K562 (cell line): ENCODE measurements at regions not wholly inside any gene's neighbourhood (a gene's known extent, or its start where the extent isn't known, plus 50 kb on each side); places are given as distances from the start of the nearest gene placed in this dataset.

Source experiments
- BCL6 ChIP-seq: fragments of 250-450 bp; sonication (Bioruptor Pico); IDR thresholded peaks from 2 replicates; pipeline ENCODE4 v1.4.0; 2020
- EP400 ChIP-seq: fragments of 450-650 bp; IDR thresholded peaks from 2 replicates; pipeline ENCODE4 v1.6.1; 2017; ENCODE audit warnings: antibody characterized with exemption, mild to moderate bottlenecking, moderate library complexity
- ETV1 ChIP-seq: fragments of 450-650 bp; conservative IDR thresholded peaks from 2 replicates; pipeline ENCODE4 v1.6.1; 2016; ENCODE audit warnings: missing genetic modification characterization, control low read depth, low read depth, missing compliant biosample characterization
- HLTF ChIP-seq: fragments of 450-650 bp; IDR thresholded peaks from 2 replicates; pipeline ENCODE4 v1.6.1; 2016
- RBM34 ChIP-seq: fragments of 200-400 bp; formaldehyde crosslinking; IDR thresholded peaks from 2 replicates; pipeline ENCODE4 v1.6.1; 2018; ENCODE audit warnings: low read length, borderline replicate concordance; ENCODE audit not compliant: insufficient read depth
- SMAD4 ChIP-seq: fragments of 250-450 bp; sonication (Bioruptor Pico); conservative IDR thresholded peaks from 2 replicates; pipeline ENCODE4 v1.8.0; 2021; ENCODE audit warnings: inconsistent platforms, mild to moderate bottlenecking, moderate library complexity
- ZNF134 ChIP-seq: fragments of 250-450 bp; sonication (Bioruptor Pico); conservative IDR thresholded peaks from 2 replicates; pipeline ENCODE4 v1.4.0; 2020
- TF ChIP-seq, protein P1 (sequence below): fragments of 250-450 bp; sonication (Bioruptor Pico); IDR thresholded peaks from 2 replicates; pipeline ENCODE4 v1.8.0; 2022; ENCODE audit warnings: inconsistent platforms, mild to moderate bottlenecking, moderate library complexity, borderline replicate concordance
- TF ChIP-seq, protein P2 (sequence below): fragments of 450-650 bp; formaldehyde crosslinking; IDR thresholded peaks from 2 replicates; pipeline ENCODE4 v1.4.0; 2020; ENCODE audit warnings: mild to moderate bottlenecking
- TF ChIP-seq, protein P3 (sequence below): fragments of 250-450 bp; sonication (Bioruptor Pico); IDR thresholded peaks from 2 replicates; pipeline ENCODE4 v1.8.0; 2021; ENCODE audit warnings: moderate library complexity, mild to moderate bottlenecking, inconsistent platforms

DNA sequence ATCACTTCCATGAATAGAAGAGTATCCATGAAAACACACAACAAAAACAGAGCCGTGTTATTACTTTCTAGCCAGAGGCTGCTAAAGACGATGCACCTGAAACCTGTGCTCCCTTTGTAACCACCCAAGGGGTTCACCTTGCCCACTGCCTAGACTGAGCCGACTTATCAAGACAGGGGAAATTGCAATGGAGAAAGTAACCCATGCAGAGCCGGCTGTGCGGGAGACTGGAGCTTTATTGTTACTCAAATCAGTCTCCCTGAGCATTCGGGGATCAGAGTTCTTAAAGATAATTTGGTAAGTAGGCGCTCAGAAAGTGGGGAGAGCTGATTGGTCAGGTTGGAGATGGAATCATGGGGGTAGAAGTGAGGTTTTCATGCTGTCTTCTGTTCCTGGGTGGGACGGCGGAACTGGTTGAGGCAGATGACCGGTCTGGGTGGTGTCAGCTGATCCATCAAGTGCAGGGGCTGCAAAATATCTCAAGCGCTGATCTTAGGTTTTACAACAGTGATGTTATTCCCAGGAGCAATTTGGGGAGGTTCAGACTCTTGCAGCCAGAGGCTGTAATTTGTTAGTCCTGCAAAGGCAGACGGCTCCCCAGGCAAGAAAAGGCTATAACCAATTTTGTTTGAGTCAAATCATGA is 366.6 kb downstream of the PREX1 start (continued):
- TF ChIP-seq, protein P1, sequence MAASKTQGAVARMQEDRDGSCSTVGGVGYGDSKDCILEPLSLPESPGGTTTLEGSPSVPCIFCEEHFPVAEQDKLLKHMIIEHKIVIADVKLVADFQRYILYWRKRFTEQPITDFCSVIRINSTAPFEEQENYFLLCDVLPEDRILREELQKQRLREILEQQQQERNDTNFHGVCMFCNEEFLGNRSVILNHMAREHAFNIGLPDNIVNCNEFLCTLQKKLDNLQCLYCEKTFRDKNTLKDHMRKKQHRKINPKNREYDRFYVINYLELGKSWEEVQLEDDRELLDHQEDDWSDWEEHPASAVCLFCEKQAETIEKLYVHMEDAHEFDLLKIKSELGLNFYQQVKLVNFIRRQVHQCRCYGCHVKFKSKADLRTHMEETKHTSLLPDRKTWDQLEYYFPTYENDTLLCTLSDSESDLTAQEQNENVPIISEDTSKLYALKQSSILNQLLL = no peak
- TF ChIP-seq EP400 = no peak
- no peak for TF ChIP-seq HLTF
- TF ChIP-seq ZNF134 = no peak
- no peak for TF ChIP-seq SMAD4 (CRISPR knock-in tag)
- TF ChIP-seq, protein P2, sequence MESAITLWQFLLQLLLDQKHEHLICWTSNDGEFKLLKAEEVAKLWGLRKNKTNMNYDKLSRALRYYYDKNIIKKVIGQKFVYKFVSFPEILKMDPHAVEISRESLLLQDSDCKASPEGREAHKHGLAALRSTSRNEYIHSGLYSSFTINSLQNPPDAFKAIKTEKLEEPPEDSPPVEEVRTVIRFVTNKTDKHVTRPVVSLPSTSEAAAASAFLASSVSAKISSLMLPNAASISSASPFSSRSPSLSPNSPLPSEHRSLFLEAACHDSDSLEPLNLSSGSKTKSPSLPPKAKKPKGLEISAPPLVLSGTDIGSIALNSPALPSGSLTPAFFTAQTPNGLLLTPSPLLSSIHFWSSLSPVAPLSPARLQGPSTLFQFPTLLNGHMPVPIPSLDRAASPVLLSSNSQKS = no peak
- TF ChIP-seq BCL6 (CRISPR knock-in tag) = no peak
- TF ChIP-seq RBM34 = no peak
- TF ChIP-seq ETV1 (tag) = no peak
- TF ChIP-seq, protein P3, sequence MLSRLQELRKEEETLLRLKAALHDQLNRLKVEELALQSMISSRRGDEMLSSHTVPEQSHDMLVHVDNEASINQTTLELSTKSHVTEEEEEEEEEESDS (CRISPR knock-in tag) = no peak
